Right lobe of liver (tissue), 4 donors: ENCODE measurements at regions not wholly inside any gene's neighbourhood (a gene's known extent, or its start where the extent isn't known, plus 50 kb on each side); places are given as distances from the start of the nearest gene placed in this dataset.

Experiments used
- POLR2A ChIP-seq: fragments of 450-650 bp; IDR thresholded peaks from one replicate; pipeline ENCODE4 v1.6.1; 2017; ENCODE audit warnings: antibody characterized with exemption, mild to moderate bottlenecking
- TF ChIP-seq, protein P1 (sequence below), 4 donors: fragments of 200-600 bp in 3 of 4; fragments of 450-650 bp in 1 of 4; IDR thresholded peaks; one replicate each; pipeline versions ENCODE4 v1.5.1 to v1.8.0; 2016 to 2022; ENCODE audit warnings: antibody characterized with exemption in 4 of 4, mild to moderate bottlenecking in 2 of 4
- donor health status: DM: no; HTN: no; CAD: no.
- donor health status: DM: no; HTN: no; CAD: no.
- donor health status: DM: no; HTN: yes; CAD: no.

DNA sequence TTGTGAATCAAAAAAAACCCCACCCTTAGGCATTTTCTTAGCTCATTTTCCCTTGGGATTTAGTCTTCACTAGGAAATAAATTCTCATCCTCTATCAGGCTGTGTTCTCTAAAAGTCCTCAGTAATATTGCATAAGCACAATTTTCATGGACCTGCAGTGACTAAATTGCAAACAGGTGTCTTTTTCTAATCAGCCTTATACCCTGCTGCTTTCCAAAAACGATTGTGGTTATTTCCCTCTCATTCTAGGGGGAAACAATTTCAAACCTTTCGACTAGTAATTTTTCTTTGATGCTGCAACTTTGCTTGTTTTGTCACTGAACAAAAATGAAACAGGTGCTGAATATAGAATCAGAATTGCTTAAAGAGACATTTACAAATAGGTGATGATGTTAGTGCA, 549.9 kb downstream of the PDHA2 start:
- TF ChIP-seq, protein P1, sequence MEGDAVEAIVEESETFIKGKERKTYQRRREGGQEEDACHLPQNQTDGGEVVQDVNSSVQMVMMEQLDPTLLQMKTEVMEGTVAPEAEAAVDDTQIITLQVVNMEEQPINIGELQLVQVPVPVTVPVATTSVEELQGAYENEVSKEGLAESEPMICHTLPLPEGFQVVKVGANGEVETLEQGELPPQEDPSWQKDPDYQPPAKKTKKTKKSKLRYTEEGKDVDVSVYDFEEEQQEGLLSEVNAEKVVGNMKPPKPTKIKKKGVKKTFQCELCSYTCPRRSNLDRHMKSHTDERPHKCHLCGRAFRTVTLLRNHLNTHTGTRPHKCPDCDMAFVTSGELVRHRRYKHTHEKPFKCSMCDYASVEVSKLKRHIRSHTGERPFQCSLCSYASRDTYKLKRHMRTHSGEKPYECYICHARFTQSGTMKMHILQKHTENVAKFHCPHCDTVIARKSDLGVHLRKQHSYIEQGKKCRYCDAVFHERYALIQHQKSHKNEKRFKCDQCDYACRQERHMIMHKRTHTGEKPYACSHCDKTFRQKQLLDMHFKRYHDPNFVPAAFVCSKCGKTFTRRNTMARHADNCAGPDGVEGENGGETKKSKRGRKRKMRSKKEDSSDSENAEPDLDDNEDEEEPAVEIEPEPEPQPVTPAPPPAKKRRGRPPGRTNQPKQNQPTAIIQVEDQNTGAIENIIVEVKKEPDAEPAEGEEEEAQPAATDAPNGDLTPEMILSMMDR (IDR thresholded peaks at IDR 0.05) = no peak
- no peak for TF ChIP-seq POLR2A
